NT2/D1 (cell line): ENCODE measurements at regions not wholly inside any gene's neighbourhood (a gene's known extent, or its start where the extent isn't known, plus 50 kb on each side); places are given as distances from the start of the nearest gene placed in this dataset.

Experiments
- SUZ12 ChIP-seq: IDR thresholded peaks from 2 replicates; pipeline ENCODE4 v1.6.1; 2011; ENCODE audit not compliant: insufficient read length, insufficient read depth; ENCODE audit errors: extremely low read depth
- YY1 ChIP-seq: IDR thresholded peaks from 2 replicates; pipeline ENCODE4 v1.6.1; 2011; ENCODE audit not compliant: insufficient read length, insufficient read depth
- ZNF274 ChIP-seq: IDR thresholded peaks from 2 replicates; pipeline ENCODE4 v1.6.1; 2011; ENCODE audit warnings: mild to moderate bottlenecking, low read depth, low read length

DNA sequence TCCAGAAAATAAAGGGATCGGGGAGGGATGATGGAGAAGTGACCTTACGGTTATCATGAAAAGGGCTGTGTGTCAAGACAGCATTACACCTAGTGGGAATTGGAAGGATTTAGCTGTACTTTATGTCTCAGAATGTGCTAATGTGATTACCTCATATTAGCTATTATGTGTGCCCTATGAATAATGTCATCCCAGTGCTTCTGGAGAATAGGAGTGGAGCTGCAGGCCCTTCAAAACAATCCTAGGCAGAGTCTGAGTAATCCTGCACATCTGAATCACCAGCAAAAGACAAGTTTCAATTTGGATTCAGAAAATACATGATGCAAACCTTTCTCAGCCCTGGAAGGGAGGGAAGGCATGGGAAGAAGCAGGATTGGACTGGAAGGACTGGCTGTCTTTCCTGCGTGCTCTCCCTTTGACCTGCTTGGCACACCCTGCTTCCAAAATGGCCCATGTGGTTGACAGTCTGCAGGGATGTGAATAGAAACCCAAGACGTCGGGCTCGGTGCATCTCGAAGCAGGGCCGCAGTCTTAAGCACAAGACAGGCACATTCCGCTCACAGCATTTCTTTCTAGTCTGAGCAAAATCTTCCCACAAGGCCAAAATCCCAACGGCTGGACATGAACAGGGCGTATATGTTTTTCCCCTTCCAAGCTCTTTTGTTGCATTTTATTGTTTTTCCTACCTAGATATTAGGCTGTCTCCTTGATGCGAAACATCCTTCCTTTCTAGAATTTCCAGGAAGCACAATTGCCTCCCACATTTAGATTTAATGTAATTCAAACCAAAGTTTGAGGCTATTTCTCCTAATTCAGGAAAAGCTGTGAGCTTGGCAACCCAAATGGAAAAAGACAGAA lies 54.3 kb upstream of the TARBP1 start:
- TF ChIP-seq SUZ12 (no peak), YY1 (no peak), ZNF274 (no peak)
